ENCODE measurements at regions not wholly inside any gene's neighbourhood (a gene's known extent, or its start where the extent isn't known, plus 50 kb on each side); places are given as distances from the start of the nearest gene placed in this dataset.

- no peak overlapping the region for H3K4me3 ChIP-seq (ENCODE audit: low read length)
- H3K9me3 ChIP-seq (ENCODE audit: low read length): no peaks in the 10 kb centered on the region
- no peak overlapping the region for H2AFZ ChIP-seq (ENCODE audit: low read depth, low read length)
- no peaks in the 10 kb centered on the region for H3K4me1 ChIP-seq (ENCODE audit: insufficient read depth, low read length)
- no peaks in the 10 kb centered on the region for H3K27me3 ChIP-seq (ENCODE audit: insufficient read depth, low read length)
- no peaks in the 10 kb centered on the region for H3K36me3 ChIP-seq (ENCODE audit: insufficient read depth, low read length)
These were observed 186.3 kb downstream of the IRS2 start for GRCh38 chr13:109599901-109600657.

- Histone ChIP-seq H3K36me3 (ENCODE audit: insufficient read depth, low read length) (no peaks in the 10 kb centered on the region), H3K9me3 (ENCODE audit: low read length) (no peaks in the 10 kb centered on the region), H3K4me1 (ENCODE audit: insufficient read depth, low read length) (no peaks in the 10 kb centered on the region)
These were observed 190.9 kb downstream of the IRS2 start for GRCh38 chr13:109595471-109595870.

GRCh38 chr13:109593230-109593629, 193.2 kb downstream of the IRS2 start:
- Histone ChIP-seq H3K36me3 (ENCODE audit: insufficient read depth, low read length) (no peaks in the 10 kb centered on the region), H3K4me3 (ENCODE audit: low read length) (no peak overlapping the region), H3K27me3 (ENCODE audit: insufficient read depth, low read length) (no peaks in the 10 kb centered on the region), H3K4me1 (ENCODE audit: insufficient read depth, low read length) (no peaks in the 10 kb centered on the region), H3K9me3 (ENCODE audit: low read length) (no peaks in the 10 kb centered on the region), H2AFZ (ENCODE audit: low read depth, low read length) (no peak overlapping the region)

More at GRCh38 chr13:109595471-109595870, 190.9 kb downstream of the IRS2 start:
- H2AFZ ChIP-seq (ENCODE audit: low read depth, low read length): no peak overlapping the region
- no peaks in the 10 kb centered on the region for H3K27me3 ChIP-seq (ENCODE audit: insufficient read depth, low read length)
- no peak overlapping the region for H3K4me3 ChIP-seq (ENCODE audit: low read length)

GRCh38 chr13:109592770-109593169, 193.6 kb downstream of the IRS2 start:
- Histone ChIP-seq H3K4me1 (ENCODE audit: insufficient read depth, low read length) (no peaks in the 10 kb centered on the region), H3K36me3 (ENCODE audit: insufficient read depth, low read length) (no peaks in the 10 kb centered on the region), H3K4me3 (ENCODE audit: low read length) (no peak overlapping the region), H3K27me3 (ENCODE audit: insufficient read depth, low read length) (no peaks in the 10 kb centered on the region), H3K9me3 (ENCODE audit: low read length) (no peaks in the 10 kb centered on the region), H2AFZ (ENCODE audit: low read depth, low read length) (no peak overlapping the region)

- Histone ChIP-seq H3K4me1 (ENCODE audit: insufficient read depth, low read length) (no peaks in the 10 kb centered on the region), H3K9me3 (ENCODE audit: low read length) (peaks cover 2% of the 10 kb centered on the region), H3K27me3 (ENCODE audit: insufficient read depth, low read length) (no peaks in the 10 kb centered on the region), H2AFZ (ENCODE audit: low read depth, low read length) (no peak overlapping the region), H3K36me3 (ENCODE audit: insufficient read depth, low read length) (no peaks in the 10 kb centered on the region), H3K4me3 (ENCODE audit: low read length) (no peak overlapping the region)
These were observed 198.7 kb downstream of the IRS2 start for GRCh38 chr13:109587689-109588088.

- H2AFZ ChIP-seq (ENCODE audit: low read depth, low read length): no peak overlapping the region
- H3K36me3 ChIP-seq (ENCODE audit: insufficient read depth, low read length): no peaks in the 10 kb centered on the region
- H3K4me3 ChIP-seq (ENCODE audit: low read length): no peak overlapping the region
- H3K4me1 ChIP-seq (ENCODE audit: insufficient read depth, low read length): no peaks in the 10 kb centered on the region
- peaks cover 2% of the 10 kb centered on the region for H3K9me3 ChIP-seq (ENCODE audit: low read length)
- no peaks in the 10 kb centered on the region for H3K27me3 ChIP-seq (ENCODE audit: insufficient read depth, low read length)
These were observed 199.7 kb downstream of the IRS2 start for GRCh38 chr13:109586509-109587346.

- Histone ChIP-seq H3K4me1 (ENCODE audit: insufficient read depth, low read length) (no peaks in the 10 kb centered on the region), H3K36me3 (ENCODE audit: insufficient read depth, low read length) (no peaks in the 10 kb centered on the region)
These were observed 201.5 kb downstream of the IRS2 start for GRCh38 chr13:109584844-109585361.

GRCh38 chr13:109577191-109577700, 209.1 kb downstream of the IRS2 start:
- Histone ChIP-seq H3K36me3 (ENCODE audit: insufficient read depth, low read length) (no peaks in the 10 kb centered on the region), H3K4me3 (ENCODE audit: low read length) (no peak overlapping the region), H3K4me1 (ENCODE audit: insufficient read depth, low read length) (no peaks in the 10 kb centered on the region), H3K27me3 (ENCODE audit: insufficient read depth, low read length) (no peaks in the 10 kb centered on the region), H3K9me3 (ENCODE audit: low read length) (no peaks in the 10 kb centered on the region), H2AFZ (ENCODE audit: low read depth, low read length) (no peak overlapping the region)

More at GRCh38 chr13:109584844-109585361, 201.5 kb downstream of the IRS2 start:
- Histone ChIP-seq H3K27me3 (ENCODE audit: insufficient read depth, low read length) (no peaks in the 10 kb centered on the region), H3K9me3 (ENCODE audit: low read length) (peaks cover 2% of the 10 kb centered on the region), H3K4me3 (ENCODE audit: low read length) (no peak overlapping the region), H2AFZ (ENCODE audit: low read depth, low read length) (no peak overlapping the region)

- Histone ChIP-seq H3K27me3 (ENCODE audit: insufficient read depth, low read length) (no peaks in the 10 kb centered on the region), H3K4me3 (ENCODE audit: low read length) (no peak overlapping the region)
These were observed 210.0 kb downstream of the IRS2 start for GRCh38 chr13:109576331-109576813.

GRCh38 chr13:109575821-109576220, 210.6 kb downstream of the IRS2 start:
- Histone ChIP-seq H3K36me3 (ENCODE audit: insufficient read depth, low read length) (no peaks in the 10 kb centered on the region), H3K9me3 (ENCODE audit: low read length) (no peaks in the 10 kb centered on the region), H2AFZ (ENCODE audit: low read depth, low read length) (no peak overlapping the region), H3K4me3 (ENCODE audit: low read length) (no peak overlapping the region), H3K4me1 (ENCODE audit: insufficient read depth, low read length) (no peaks in the 10 kb centered on the region), H3K27me3 (ENCODE audit: insufficient read depth, low read length) (no peaks in the 10 kb centered on the region)

More at GRCh38 chr13:109576331-109576813, 210.0 kb downstream of the IRS2 start:
- H3K9me3 ChIP-seq (ENCODE audit: low read length): no peaks in the 10 kb centered on the region
- H2AFZ ChIP-seq (ENCODE audit: low read depth, low read length): no peak overlapping the region
- no peaks in the 10 kb centered on the region for H3K4me1 ChIP-seq (ENCODE audit: insufficient read depth, low read length)
- no peaks in the 10 kb centered on the region for H3K36me3 ChIP-seq (ENCODE audit: insufficient read depth, low read length)

GRCh38 chr13:109572389-109572788, 214.0 kb downstream of the IRS2 start:
- no peaks in the 10 kb centered on the region for H3K36me3 ChIP-seq (ENCODE audit: insufficient read depth, low read length)
- no peak overlapping the region for H2AFZ ChIP-seq (ENCODE audit: low read depth, low read length)
- H3K4me3 ChIP-seq (ENCODE audit: low read length): no peak overlapping the region
- no peaks in the 10 kb centered on the region for H3K27me3 ChIP-seq (ENCODE audit: insufficient read depth, low read length)
- no peaks in the 10 kb centered on the region for H3K4me1 ChIP-seq (ENCODE audit: insufficient read depth, low read length)
- no peaks in the 10 kb centered on the region for H3K9me3 ChIP-seq (ENCODE audit: low read length)

- Histone ChIP-seq H3K9me3 (ENCODE audit: low read length) (no peaks in the 10 kb centered on the region), H3K4me3 (ENCODE audit: low read length) (no peak overlapping the region), H3K4me1 (ENCODE audit: insufficient read depth, low read length) (no peaks in the 10 kb centered on the region), H3K36me3 (ENCODE audit: insufficient read depth, low read length) (no peaks in the 10 kb centered on the region), H3K27me3 (ENCODE audit: insufficient read depth, low read length) (no peaks in the 10 kb centered on the region), H2AFZ (ENCODE audit: low read depth, low read length) (no peak overlapping the region)
These were observed 216.2 kb downstream of the IRS2 start for GRCh38 chr13:109569958-109570711.
